ENCODE measurements at regions not wholly inside any gene's neighbourhood (a gene's known extent, or its start where the extent isn't known, plus 50 kb on each side); places are given as distances from the start of the nearest gene placed in this dataset.
A peak's percentile ranks its signal among the peaks of the same experiment; 100 is the strongest.

DNA sequence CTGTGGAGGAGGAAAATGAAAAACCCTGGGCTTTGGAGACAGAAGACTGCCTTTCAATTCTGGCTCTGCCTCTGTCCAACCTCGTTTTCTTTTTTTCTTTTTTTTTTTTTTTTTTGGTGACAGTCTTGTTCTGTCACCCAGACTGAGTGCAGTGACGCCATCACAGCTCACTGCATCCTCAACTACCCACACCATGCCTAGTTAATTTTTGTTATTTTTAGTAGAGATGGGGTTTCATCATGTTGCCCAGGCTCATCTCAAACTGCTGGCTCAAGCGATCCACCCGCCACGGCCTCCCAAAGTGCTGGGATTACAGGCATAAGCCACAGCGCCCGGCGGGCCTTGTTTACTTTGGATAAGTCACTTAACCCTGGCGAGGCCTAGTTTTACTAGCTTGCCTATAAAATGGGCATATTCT, 66.3 kb upstream of the SLC25A26 start:
- no peaks in the 10 kb centered on the region for H3K9me3 ChIP-seq (ENCODE audit: control insufficient read depth, insufficient read depth, low read length)
- POLR2A ChIA-PET = no interaction called here
- H3K27ac ChIP-seq (ENCODE audit: low read depth, low read length) = no peak overlapping the region
- DNase-seq (ENCODE audit: low read depth, low spot score) = no peak
- CTCF ChIA-PET = interaction anchor here (1.2 kb wide), 2 partner anchors 18 to 42 kb away, joined by 3 to 4 read pairs; no protein-coding TSS in a partner anchor
- peak overlapping the region; percentile 55 for H3K4me3 ChIP-seq (ENCODE audit: low read depth, low read length)
- peaks cover 2% of the 10 kb centered on the region for H3K27me3 ChIP-seq (ENCODE audit: control insufficient read depth, insufficient read depth, low read length)
- TF ChIP-seq, protein P1, sequence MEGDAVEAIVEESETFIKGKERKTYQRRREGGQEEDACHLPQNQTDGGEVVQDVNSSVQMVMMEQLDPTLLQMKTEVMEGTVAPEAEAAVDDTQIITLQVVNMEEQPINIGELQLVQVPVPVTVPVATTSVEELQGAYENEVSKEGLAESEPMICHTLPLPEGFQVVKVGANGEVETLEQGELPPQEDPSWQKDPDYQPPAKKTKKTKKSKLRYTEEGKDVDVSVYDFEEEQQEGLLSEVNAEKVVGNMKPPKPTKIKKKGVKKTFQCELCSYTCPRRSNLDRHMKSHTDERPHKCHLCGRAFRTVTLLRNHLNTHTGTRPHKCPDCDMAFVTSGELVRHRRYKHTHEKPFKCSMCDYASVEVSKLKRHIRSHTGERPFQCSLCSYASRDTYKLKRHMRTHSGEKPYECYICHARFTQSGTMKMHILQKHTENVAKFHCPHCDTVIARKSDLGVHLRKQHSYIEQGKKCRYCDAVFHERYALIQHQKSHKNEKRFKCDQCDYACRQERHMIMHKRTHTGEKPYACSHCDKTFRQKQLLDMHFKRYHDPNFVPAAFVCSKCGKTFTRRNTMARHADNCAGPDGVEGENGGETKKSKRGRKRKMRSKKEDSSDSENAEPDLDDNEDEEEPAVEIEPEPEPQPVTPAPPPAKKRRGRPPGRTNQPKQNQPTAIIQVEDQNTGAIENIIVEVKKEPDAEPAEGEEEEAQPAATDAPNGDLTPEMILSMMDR (IDR thresholded peaks at IDR 0.05; ENCODE audit: low read depth, low read length) = no peak

DNA sequence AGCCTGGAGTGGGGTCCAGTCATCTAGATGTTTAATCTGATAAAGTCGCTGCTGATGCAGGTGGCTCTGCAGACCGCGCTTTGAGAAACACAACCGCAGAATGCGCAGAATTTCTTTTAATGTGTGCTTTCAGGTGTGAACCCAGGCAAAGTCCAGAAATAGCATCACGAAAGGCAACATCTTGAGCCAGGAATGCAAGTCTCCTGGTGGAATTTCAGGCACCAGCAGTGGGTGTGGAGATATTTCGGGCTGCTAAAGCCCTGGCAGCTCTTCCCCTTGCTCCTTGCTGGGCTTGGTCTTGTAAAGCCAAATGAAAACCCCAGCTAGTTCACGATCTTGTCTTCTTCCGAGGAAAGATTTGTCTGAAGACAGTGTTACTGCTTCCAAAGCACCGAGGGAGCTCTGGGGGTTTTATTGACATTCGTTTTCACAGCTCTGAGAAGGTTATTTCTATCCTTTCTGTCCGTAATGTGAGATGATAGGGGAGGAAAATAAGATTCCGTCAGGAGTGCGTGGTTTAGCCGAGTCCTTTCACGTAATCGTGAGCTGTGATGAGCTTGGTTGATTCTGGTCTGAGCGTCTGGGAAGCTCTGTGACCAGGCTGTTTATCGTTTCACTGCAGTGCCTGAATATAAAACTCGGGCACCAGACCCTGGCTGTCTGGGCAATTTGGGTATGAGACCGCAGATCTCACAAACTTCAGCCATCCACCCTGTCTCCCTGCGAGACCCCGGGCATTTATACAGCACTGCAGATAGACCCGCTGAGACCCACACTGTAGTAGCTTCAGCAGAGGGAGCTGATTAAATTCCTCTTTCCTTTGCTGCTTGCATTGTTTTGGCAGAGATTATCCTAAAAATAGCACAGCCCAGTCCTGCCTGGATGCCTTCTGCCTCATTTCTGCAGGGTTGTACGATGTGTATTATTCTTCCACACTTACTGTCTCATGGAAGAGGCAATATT, 67.0 kb upstream of the SLC25A26 start:
- Histone ChIP-seq H3K27me3 (ENCODE audit: control insufficient read depth, insufficient read depth, low read length) (peaks cover under 1% of the 10 kb centered on the region), H3K27ac (ENCODE audit: low read depth, low read length) (no peak overlapping the region), H3K9me3 (ENCODE audit: control insufficient read depth, insufficient read depth, low read length) (no peaks in the 10 kb centered on the region), H3K4me3 (ENCODE audit: low read depth, low read length) (peak overlapping the region; percentile 55)
- ChIA-PET CTCF (interaction anchor here (1.0 to 1.2 kb wide), 3 partner anchors 15 to 43 kb away, joined by 3 to 4 read pairs (median 4); no protein-coding TSS in a partner anchor), POLR2A (interaction anchor here (0.6 kb wide), 1 partner anchor 175 kb away, joined by 11 read pairs; no protein-coding TSS in a partner anchor)
- no peak for DNase-seq (ENCODE audit: low read depth, low spot score)
- TF ChIP-seq, protein P1 (IDR thresholded peaks at IDR 0.05; ENCODE audit: low read depth, low read length) = no peak

DNA sequence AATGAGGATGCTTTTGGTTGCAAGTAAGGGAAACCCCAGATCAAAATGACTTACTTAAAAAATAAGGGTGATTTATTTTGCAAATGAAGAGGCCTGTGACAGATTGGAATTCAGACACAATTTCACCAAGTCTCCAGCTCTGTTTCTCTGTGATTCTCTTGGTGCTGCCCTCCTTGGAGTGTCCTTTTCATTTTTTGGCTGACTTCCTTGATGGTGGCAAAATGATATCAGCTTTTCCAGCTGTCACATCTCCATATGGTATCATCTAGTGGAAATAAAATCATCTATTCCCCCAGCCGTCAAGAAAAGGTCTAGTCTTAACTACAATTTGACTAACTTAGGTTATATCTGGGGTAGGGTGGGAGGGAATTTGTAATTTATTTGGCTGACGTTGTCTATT, 68.5 kb upstream of the SLC25A26 start:
- ChIA-PET CTCF (interaction anchor here (0.7 to 1.3 kb wide), 2 partner anchors 12 to 15 kb away, joined by 3 to 4 read pairs; no protein-coding TSS in a partner anchor), POLR2A (no interaction called here)
- Histone ChIP-seq H3K27me3 (ENCODE audit: control insufficient read depth, insufficient read depth, low read length) (no peaks in the 10 kb centered on the region), H3K4me3 (ENCODE audit: low read depth, low read length) (no peak overlapping the region), H3K9me3 (ENCODE audit: control insufficient read depth, insufficient read depth, low read length) (no peaks in the 10 kb centered on the region), H3K27ac (ENCODE audit: low read depth, low read length) (no peak overlapping the region)
- DNase-seq (ENCODE audit: low read depth, low spot score) = no peak
- TF ChIP-seq, protein P1 (IDR thresholded peaks at IDR 0.05; ENCODE audit: low read depth, low read length) = no peak

DNA sequence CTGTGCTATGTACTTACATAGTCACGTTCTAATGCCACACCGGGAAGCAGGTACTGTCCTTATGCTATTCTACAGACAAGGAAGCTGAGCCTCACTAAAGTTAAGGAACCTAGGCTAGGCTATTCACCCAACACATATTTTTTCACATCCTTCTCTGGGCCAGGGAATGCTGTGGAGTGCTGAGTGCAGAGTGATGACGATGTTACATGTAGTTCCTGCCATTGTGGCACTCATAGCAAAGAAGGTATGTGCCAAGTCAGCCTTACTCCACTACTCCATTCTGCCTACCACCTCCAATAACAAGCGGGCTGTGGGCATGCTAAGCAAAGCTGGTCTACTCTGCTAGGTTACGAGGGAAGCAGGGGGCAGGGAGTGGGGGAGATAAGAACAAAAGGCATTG, 69.8 kb upstream of the SLC25A26 start:
- Histone ChIP-seq H3K4me3 (ENCODE audit: low read depth, low read length) (no peak overlapping the region), H3K27me3 (ENCODE audit: control insufficient read depth, insufficient read depth, low read length) (no peaks in the 10 kb centered on the region), H3K9me3 (ENCODE audit: control insufficient read depth, insufficient read depth, low read length) (no peaks in the 10 kb centered on the region), H3K27ac (ENCODE audit: low read depth, low read length) (no peak overlapping the region)
- CTCF ChIA-PET = interaction anchor here (0.6 to 1.3 kb wide), 2 partner anchors 11 to 368 kb away, joined by 3 to 4 read pairs; no protein-coding TSS in a partner anchor
- DNase-seq (ENCODE audit: low read depth, low spot score) = no peak
- TF ChIP-seq, protein P1 (IDR thresholded peaks at IDR 0.05; ENCODE audit: low read depth, low read length) = no peak
- POLR2A ChIA-PET = interaction anchor here (0.6 kb wide), 1 partner anchor 30 kb away, joined by 6 read pairs; no protein-coding TSS in a partner anchor

DNA sequence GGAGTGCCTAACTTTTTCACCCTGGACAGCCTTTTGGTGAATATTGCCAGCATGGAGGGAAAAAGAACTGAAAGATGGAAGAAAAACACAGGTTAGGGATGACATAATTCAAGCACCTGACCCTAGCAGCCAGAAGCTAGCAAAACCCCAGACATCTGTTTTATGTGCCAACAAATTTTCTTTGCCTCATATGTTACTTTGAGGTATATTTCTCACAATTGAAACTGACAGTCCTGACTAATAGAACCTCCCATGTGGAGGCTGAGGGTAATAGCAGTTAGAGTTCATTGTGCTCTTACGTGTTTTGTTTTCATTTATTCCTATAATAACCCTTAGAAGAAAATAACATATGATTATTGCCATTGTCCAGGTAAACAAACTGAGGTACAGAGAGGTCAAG, 71.5 kb upstream of the SLC25A26 start:
- no peaks in the 10 kb centered on the region for H3K27me3 ChIP-seq (ENCODE audit: control insufficient read depth, insufficient read depth, low read length)
- H3K27ac ChIP-seq (ENCODE audit: low read depth, low read length) = no peak overlapping the region
- DNase-seq (ENCODE audit: low read depth, low spot score) = no peak
- CTCF ChIA-PET = no interaction called here
- POLR2A ChIA-PET = no interaction called here
- TF ChIP-seq, protein P1 (IDR thresholded peaks at IDR 0.05; ENCODE audit: low read depth, low read length) = 0 out of 2 replicates have a peak, but pooled peaks have one; percentile 14
- no peaks in the 10 kb centered on the region for H3K9me3 ChIP-seq (ENCODE audit: control insufficient read depth, insufficient read depth, low read length)
- no peak overlapping the region for H3K4me3 ChIP-seq (ENCODE audit: low read depth, low read length)
